ENCODE measurements at regions not wholly inside any gene's neighbourhood (a gene's known extent, or its start where the extent isn't known, plus 50 kb on each side); places are given as distances from the start of the nearest gene placed in this dataset.

- TF ChIP-seq RAD21 (IDR thresholded peaks at IDR 0.05; ENCODE audit: low read length) (no peak), MEF2A (IDR thresholded peaks at IDR 0.05; ENCODE audit: borderline replicate concordance, low read depth) (no peak), MAX (IDR thresholded peaks at IDR 0.05; ENCODE audit: low read depth) (no peak), JUND (IDR thresholded peaks at IDR 0.05) (no peak), EZH2phosphoT487 (IDR thresholded peaks at IDR 0.05; ENCODE audit: borderline replicate concordance, low read depth) (no peak), POLR2AphosphoS5 (IDR thresholded peaks at IDR 0.05; ENCODE audit: low read depth, low read length) (no peak), CHD2 (IDR thresholded peaks at IDR 0.05; ENCODE audit: low read length, partially characterized antibody) (no peak), MXI1 (IDR thresholded peaks at IDR 0.05; ENCODE audit: low read depth, low read length) (no peak), CTCF (IDR thresholded peaks at IDR 0.05) (no peak), SIN3A (IDR thresholded peaks at IDR 0.05; ENCODE audit: borderline replicate concordance, low read depth, low read length) (no peak), TAF1 (IDR thresholded peaks at IDR 0.05; ENCODE audit: borderline replicate concordance, low read depth, low read length) (no peak)
These were observed 366.5 kb downstream of the CHSY3 start for GRCh38 chr5:130270786-130271185.
